ENCODE measurements at regions not wholly inside any gene's neighbourhood (a gene's known extent, or its start where the extent isn't known, plus 50 kb on each side); places are given as distances from the start of the nearest gene placed in this dataset.
A peak's percentile ranks its signal among the peaks of the same experiment; 100 is the strongest.

GRCh38 chr4:175509320-175509719, 302.7 kb downstream of the GPM6A start:
- intact Hi-C loops (cut with micrococcal nuclease) = no loop called here
- CTCF ChIA-PET (ENCODE audit: low intra/inter-chr PET ratio) = no interaction called here

More at GRCh38 chr4:175509320-175509719, 302.7 kb downstream of the GPM6A start:
- Histone ChIP-seq H3K9me3 (replicated peaks; ENCODE audit: control insufficient read depth, insufficient read depth, low read depth, low read length) (no peaks in the 10 kb centered on the region), H3K79me2 (ENCODE audit: control insufficient read depth, insufficient read depth, low read length) (no peaks in the 10 kb centered on the region), H3K4me3 (no peak overlapping the region), H3K4me2 (ENCODE audit: insufficient read depth, low read length) (no peak overlapping the region), H4K20me1 (replicated peaks; ENCODE audit: control insufficient read depth, insufficient read depth, low read length) (no peaks in the 10 kb centered on the region), H3K9me1 (ENCODE audit: control insufficient read depth, insufficient read depth, low read length) (no peaks in the 10 kb centered on the region), H3K9ac (ENCODE audit: insufficient read depth in 1 of 2, low read depth in 2 of 2, low read length in 2 of 2) (no peak overlapping the region), H3K27me3 (ENCODE audit: control insufficient read depth in 2 of 2, insufficient read depth in 2 of 2, low read length in 2 of 2) (no peaks in the 10 kb centered on the region), H2AFZ (ENCODE audit: low read depth, low read length) (no peak overlapping the region), H3K4me1 (replicated peaks in 1 of 2; ENCODE audit: control insufficient read depth in 2 of 2, insufficient read depth in 2 of 2, low read length in 2 of 2) (no peaks in the 10 kb centered on the region), H3K36me3 (ENCODE audit: control insufficient read depth, insufficient read depth, low read length) (no peaks in the 10 kb centered on the region), H3K27ac (ENCODE audit: extremely low read depth, low read depth, low read length) (no peak overlapping the region)
- POLR2A ChIA-PET = no interaction called here
- ATAC-seq (no peak), FAIRE-seq (no peak), DNase-seq (ENCODE audit: extremely low read depth in 1 of 4, low spot score in 3 of 4) (peak in 2 of 4 experiments; percentile 1 to 5)
- BruUV-seq (replicated peaks) = no TSS peak
- WGBS (ENCODE audit: insufficient coverage, low coverage, missing lambda C conversion rate) = 0% methylated on average over 2 of the region's 2 CpGs
- in situ Hi-C loops (cut with MboI) = no loop called here
- no peak for TF ChIP-seq ZBTB9 (CRISPR knock-in tag; IDR thresholded peaks at IDR 0.05)
- no peak for TF ChIP-seq RBFOX2 (IDR thresholded peaks at IDR 0.05; ENCODE audit: low read depth, low read length)
- TF ChIP-seq MLLT1 (IDR thresholded peaks at IDR 0.05) = no peak
- TF ChIP-seq ZNF431 (CRISPR knock-in tag; IDR thresholded peaks at IDR 0.05) = no peak
- TF ChIP-seq E2F3 (CRISPR knock-in tag; IDR thresholded peaks at IDR 0.05) = no peak
- TF ChIP-seq ZNF316 (IDR thresholded peaks at IDR 0.05) = no peak

All from K562 (cell line).